Coronary artery (tissue), 2 donors: ENCODE measurements at regions not wholly inside any gene's neighbourhood (a gene's known extent, or its start where the extent isn't known, plus 50 kb on each side); places are given as distances from the start of the nearest gene placed in this dataset.

Source experiments
- DNase-seq: peaks from one replicate; pipeline ENCODE4 v3.0.0-alpha.2; 2017; ENCODE audit warnings: low spot score
- H3K27ac ChIP-seq, 2 donors: fragments of 200-600 bp; sonication (generic); one replicate each; pipeline ENCODE4 v1.5.1; 2016 to 2019
- H3K4me3 ChIP-seq: fragments of 200-600 bp; sonication (generic); 2 replicates; pipeline ENCODE4 v1.5.1; 2016; ENCODE audit warnings: mild to moderate bottlenecking, moderate library complexity
- CTCF ChIP-seq: fragments of 200-600 bp; sonication (generic); IDR thresholded peaks from one replicate; pipeline ENCODE4 v1.5.1; 2019; ENCODE audit warnings: antibody characterized with exemption

GRCh38 chr17:72376526-72377345, 255.9 kb downstream of the SOX9 start:
- TF ChIP-seq CTCF: no peak
- Histone ChIP-seq H3K4me3 (no peak overlapping the region), H3K27ac (no peak overlapping the region)
- DNase-seq: no peak

GRCh38 chr17:72378414-72379390, 257.9 kb downstream of the SOX9 start:
- Histone ChIP-seq H3K4me3 (no peak overlapping the region), H3K27ac (no peak overlapping the region)
- DNase-seq: no peak
- TF ChIP-seq CTCF: no peak

GRCh38 chr17:72379516-72379915, 258.7 kb downstream of the SOX9 start:
- TF ChIP-seq CTCF: no peak
- H3K27ac ChIP-seq: no peak overlapping the region
- no peak overlapping the region for H3K4me3 ChIP-seq

GRCh38 chr17:72380120-72380519, 259.3 kb downstream of the SOX9 start:
- no peak for TF ChIP-seq CTCF

More at GRCh38 chr17:72379516-72379915, 258.7 kb downstream of the SOX9 start:
- DNase-seq: no peak

GRCh38 chr17:72380737-72381136, 259.9 kb downstream of the SOX9 start:
- no peak for TF ChIP-seq CTCF
- Histone ChIP-seq H3K4me3 (no peak overlapping the region), H3K27ac (no peak overlapping the region)
- no peak for DNase-seq

More at GRCh38 chr17:72380120-72380519, 259.3 kb downstream of the SOX9 start:
- DNase-seq: no peak
- Histone ChIP-seq H3K27ac (no peak overlapping the region), H3K4me3 (no peak overlapping the region)

GRCh38 chr17:72381597-72382397, 261.0 kb downstream of the SOX9 start:
- no peak for DNase-seq
- Histone ChIP-seq H3K27ac (no peak overlapping the region), H3K4me3 (no peak overlapping the region)
- no peak for TF ChIP-seq CTCF
